Anterior cingulate cortex (tissue), 58 donors: ENCODE measurements at regions not wholly inside any gene's neighbourhood (a gene's known extent, or its start where the extent isn't known, plus 50 kb on each side); places are given as distances from the start of the nearest gene placed in this dataset.
"Not testable (repeated sequence)": the region's sequence is repeated elsewhere in the genome, so short reads cannot be mapped to it uniquely, and the experiment has no call there.

Experiments
- DNase-seq, 58 donors: peaks; one replicate each; lab custom pipeline; 2025; lab: John Stamatoyannopoulos, UW

- no peak for DNase-seq
Measured at GRCh38 chrX:11010476-11010875, 100.7 kb upstream of the HCCS start.

GRCh38 chrX:11016728-11017127, 94.4 kb upstream of the HCCS start:
- DNase-seq = no peak

- DNase-seq = not testable (repeated sequence)
Measured at GRCh38 chrX:11022588-11022987, 88.5 kb upstream of the HCCS start.

GRCh38 chrX:11039926-11040325, 71.2 kb upstream of the HCCS start:
- no peak for DNase-seq

GRCh38 chrX:11040405-11040804, 70.7 kb upstream of the HCCS start:
- DNase-seq = no peak

- no peak for DNase-seq
Measured at GRCh38 chrX:11040996-11041395, 70.1 kb upstream of the HCCS start.

- no peak for DNase-seq
Measured at GRCh38 chrX:11050013-11050412, 61.1 kb upstream of the HCCS start.

GRCh38 chrX:11053351-11053750, 57.8 kb upstream of the HCCS start:
- DNase-seq = no peak

GRCh38 chrX:11056322-11057176, 54.6 kb upstream of the HCCS start:
- DNase-seq = no peak

- no peak for DNase-seq
Measured at GRCh38 chrX:11059933-11060332, 51.2 kb upstream of the HCCS start.
